ENCODE measurements at regions not wholly inside any gene's neighbourhood (a gene's known extent, or its start where the extent isn't known, plus 50 kb on each side); places are given as distances from the start of the nearest gene placed in this dataset.

- Histone ChIP-seq H3K4me3 (ENCODE audit: low read depth in 1 of 2, low read length in 2 of 2) (no peak overlapping the region), H2AFZ (ENCODE audit: low read depth, low read length) (no peak overlapping the region)
Measured at GRCh38 chrX:114095789-114096188, 488.1 kb upstream of the HTR2C start.

GRCh38 chrX:114087543-114087942 is 496.3 kb upstream of the HTR2C start:
- ATAC-seq (ENCODE audit: insufficient read depth, low read depth) = no peak
- H3K27me3 ChIP-seq (ENCODE audit: insufficient read depth, low read length, poor library complexity) = no peaks in the 10 kb centered on the region
- no peaks in the 10 kb centered on the region for H3K4me1 ChIP-seq (ENCODE audit: insufficient read depth, low read length)
- no peak overlapping the region for H3K4me3 ChIP-seq (ENCODE audit: low read depth in 1 of 2, low read length in 2 of 2)
- DNase-seq = no peak
- no peaks in the 10 kb centered on the region for H3K9me3 ChIP-seq (ENCODE audit: insufficient read depth, low read length, severe bottlenecking)
- TF ChIP-seq EZH2 (IDR thresholded peaks at IDR 0.05; ENCODE audit: borderline replicate concordance, low read depth, low read length, severe bottlenecking) (no peak), CTCF (IDR thresholded peaks at IDR 0.05; ENCODE audit: borderline replicate concordance, extremely low read depth, low read length, poor library complexity, severe bottlenecking) (no peak)
- H2AFZ ChIP-seq (ENCODE audit: low read depth, low read length) = no peak overlapping the region
- no peaks in the 10 kb centered on the region for H3K36me3 ChIP-seq (ENCODE audit: insufficient read depth, low read length)
- H4K20me1 ChIP-seq (ENCODE audit: insufficient read depth, low read length) = no peaks in the 10 kb centered on the region
- no peaks in the 10 kb centered on the region for H3K79me2 ChIP-seq (ENCODE audit: insufficient read depth, low read length)
- H3K9ac ChIP-seq (ENCODE audit: low read depth, low read length) = no peak overlapping the region
- no peak overlapping the region for H3K27ac ChIP-seq (ENCODE audit: low read length)
- no peak overlapping the region for H3K4me2 ChIP-seq (ENCODE audit: insufficient read depth, low read length)

More at GRCh38 chrX:114095789-114096188, 488.1 kb upstream of the HTR2C start:
- Histone ChIP-seq H3K9ac (ENCODE audit: low read depth, low read length) (no peak overlapping the region), H3K27me3 (ENCODE audit: insufficient read depth, low read length, poor library complexity) (no peaks in the 10 kb centered on the region), H4K20me1 (ENCODE audit: insufficient read depth, low read length) (no peaks in the 10 kb centered on the region), H3K4me1 (ENCODE audit: insufficient read depth, low read length) (no peaks in the 10 kb centered on the region), H3K9me3 (ENCODE audit: insufficient read depth, low read length, severe bottlenecking) (no peaks in the 10 kb centered on the region), H3K4me2 (ENCODE audit: insufficient read depth, low read length) (no peak overlapping the region), H3K36me3 (ENCODE audit: insufficient read depth, low read length) (no peaks in the 10 kb centered on the region), H3K27ac (ENCODE audit: low read length) (no peak overlapping the region), H3K79me2 (ENCODE audit: insufficient read depth, low read length) (no peaks in the 10 kb centered on the region)
- no peak for ATAC-seq (ENCODE audit: insufficient read depth, low read depth)
- TF ChIP-seq CTCF (IDR thresholded peaks at IDR 0.05; ENCODE audit: borderline replicate concordance, extremely low read depth, low read length, poor library complexity, severe bottlenecking) = no peak
- no peak for TF ChIP-seq EZH2 (IDR thresholded peaks at IDR 0.05; ENCODE audit: borderline replicate concordance, low read depth, low read length, severe bottlenecking)
- DNase-seq = no peak

- Histone ChIP-seq H3K27me3 (ENCODE audit: insufficient read depth, low read length, poor library complexity) (no peaks in the 10 kb centered on the region), H3K4me1 (ENCODE audit: insufficient read depth, low read length) (no peaks in the 10 kb centered on the region), H3K9ac (ENCODE audit: low read depth, low read length) (no peak overlapping the region), H3K27ac (ENCODE audit: low read length) (no peak overlapping the region), H4K20me1 (ENCODE audit: insufficient read depth, low read length) (no peaks in the 10 kb centered on the region), H3K36me3 (ENCODE audit: insufficient read depth, low read length) (no peaks in the 10 kb centered on the region), H2AFZ (ENCODE audit: low read depth, low read length) (no peak overlapping the region), H3K79me2 (ENCODE audit: insufficient read depth, low read length) (no peaks in the 10 kb centered on the region), H3K4me2 (ENCODE audit: insufficient read depth, low read length) (no peak overlapping the region), H3K9me3 (ENCODE audit: insufficient read depth, low read length, severe bottlenecking) (no peaks in the 10 kb centered on the region), H3K4me3 (ENCODE audit: low read depth in 1 of 2, low read length in 2 of 2) (no peak overlapping the region)
- ATAC-seq (ENCODE audit: insufficient read depth, low read depth) (no peak), DNase-seq (no peak)
- TF ChIP-seq CTCF (IDR thresholded peaks at IDR 0.05; ENCODE audit: borderline replicate concordance, extremely low read depth, low read length, poor library complexity, severe bottlenecking) (no peak), EZH2 (IDR thresholded peaks at IDR 0.05; ENCODE audit: borderline replicate concordance, low read depth, low read length, severe bottlenecking) (no peak)
Measured at GRCh38 chrX:114077773-114078172, 506.1 kb upstream of the HTR2C start.

Measured in DND-41 (cell line).